HL-60/S4 (cell line): ENCODE measurements at regions not wholly inside any gene's neighbourhood (a gene's known extent, or its start where the extent isn't known, plus 50 kb on each side); places are given as distances from the start of the nearest gene placed in this dataset.

ENCODE experiments used
- in situ Hi-C: fragments of 300-500 bp; cut with MboI; formaldehyde crosslinking; loops from 2 replicates; pipeline ENCODE4 v1.14.3; 2022; ENCODE audit warnings: low sequenced_read_pairs

DNA sequence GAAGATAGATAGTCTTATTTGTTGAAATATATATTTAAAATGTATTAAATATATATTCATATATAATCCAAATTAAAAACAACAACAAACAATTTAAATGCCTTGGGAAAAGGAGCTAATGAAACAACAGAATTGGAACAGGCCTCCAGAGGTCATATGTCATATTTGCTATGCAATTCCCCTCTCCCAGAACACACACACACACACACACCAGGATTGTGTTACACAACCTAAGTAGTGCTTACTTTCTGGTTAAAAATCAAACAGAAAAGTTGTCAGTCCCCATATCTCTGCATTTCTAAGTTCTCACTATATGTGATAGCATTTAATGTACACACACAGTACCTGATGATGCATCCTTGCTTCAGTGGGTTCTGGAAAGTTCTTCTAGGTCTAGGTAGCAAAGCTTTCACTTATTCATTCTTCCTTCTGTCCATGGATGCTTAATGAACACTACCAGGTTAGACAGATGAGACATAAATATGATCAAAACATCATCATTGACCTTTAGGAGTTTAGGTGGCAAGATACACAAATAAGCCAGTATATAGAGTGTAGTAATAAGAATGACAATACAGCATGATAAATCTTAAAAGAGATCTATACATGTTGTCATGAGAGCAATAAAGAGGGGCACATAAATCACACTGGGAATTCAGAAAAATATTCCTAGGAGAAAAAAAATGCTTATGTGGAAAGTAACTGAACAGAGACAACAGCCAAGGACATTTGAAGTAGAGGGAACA is 662.8 kb downstream of the PTPRC start:
- in situ Hi-C loops: no loop called here

DNA sequence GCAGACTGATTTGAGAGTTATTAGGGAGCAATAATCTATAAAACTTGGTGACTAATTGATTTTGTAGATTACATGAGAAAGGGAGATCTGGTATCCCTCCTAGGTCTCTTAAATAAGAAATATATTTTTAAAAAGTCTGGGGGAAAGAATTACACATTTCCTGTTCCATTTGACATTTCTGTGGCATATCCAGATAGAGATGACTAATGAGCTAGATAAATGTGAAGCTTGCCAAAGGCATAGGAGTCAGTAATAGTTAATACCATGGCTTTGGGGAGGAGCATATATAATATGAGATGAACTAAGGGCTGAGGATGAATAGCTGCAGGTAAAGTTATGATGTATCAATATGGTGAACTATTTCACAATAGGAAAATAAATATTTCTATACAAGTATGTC is 663.7 kb downstream of the PTPRC start:
- in situ Hi-C loops: no loop called here

DNA sequence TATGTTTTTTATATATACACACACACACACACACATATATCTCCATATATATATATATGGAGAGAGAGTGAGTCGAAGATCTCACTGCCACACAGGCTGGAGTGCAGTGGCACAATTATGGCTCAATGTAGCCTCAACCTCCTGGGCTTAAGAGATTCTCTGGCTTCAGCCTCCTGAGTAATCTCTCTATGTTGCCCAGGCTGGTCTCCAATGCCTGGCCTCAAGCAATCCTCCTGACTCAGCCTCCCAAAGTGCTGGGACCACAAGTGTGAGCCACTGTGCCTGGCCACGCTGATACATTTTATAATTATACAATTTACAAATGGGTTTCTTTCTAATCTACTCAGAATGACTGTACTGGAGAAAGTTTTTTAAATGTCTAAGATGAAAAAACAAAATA is 664.2 kb downstream of the PTPRC start:
- in situ Hi-C loops: no loop called here

DNA sequence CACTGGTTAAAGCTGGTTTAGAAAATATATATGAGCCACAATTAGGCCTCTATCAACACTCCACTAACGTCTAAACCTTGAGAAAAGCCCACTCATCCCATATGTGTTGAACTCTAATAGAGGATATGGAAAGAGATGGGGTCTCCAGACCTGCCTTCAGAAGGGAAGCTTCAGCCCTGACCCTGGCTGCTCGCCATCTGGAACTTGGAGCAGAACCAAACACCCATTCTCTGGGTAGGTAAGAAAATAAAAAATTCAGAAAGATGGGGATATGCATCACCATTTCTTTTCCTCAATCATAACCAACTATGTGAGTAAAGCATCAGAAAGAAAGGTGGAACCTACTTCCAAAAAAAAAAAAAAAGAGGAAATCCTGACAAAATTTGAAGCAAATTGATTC is 666.2 kb downstream of the PTPRC start:
- in situ Hi-C loops: no loop called here

DNA sequence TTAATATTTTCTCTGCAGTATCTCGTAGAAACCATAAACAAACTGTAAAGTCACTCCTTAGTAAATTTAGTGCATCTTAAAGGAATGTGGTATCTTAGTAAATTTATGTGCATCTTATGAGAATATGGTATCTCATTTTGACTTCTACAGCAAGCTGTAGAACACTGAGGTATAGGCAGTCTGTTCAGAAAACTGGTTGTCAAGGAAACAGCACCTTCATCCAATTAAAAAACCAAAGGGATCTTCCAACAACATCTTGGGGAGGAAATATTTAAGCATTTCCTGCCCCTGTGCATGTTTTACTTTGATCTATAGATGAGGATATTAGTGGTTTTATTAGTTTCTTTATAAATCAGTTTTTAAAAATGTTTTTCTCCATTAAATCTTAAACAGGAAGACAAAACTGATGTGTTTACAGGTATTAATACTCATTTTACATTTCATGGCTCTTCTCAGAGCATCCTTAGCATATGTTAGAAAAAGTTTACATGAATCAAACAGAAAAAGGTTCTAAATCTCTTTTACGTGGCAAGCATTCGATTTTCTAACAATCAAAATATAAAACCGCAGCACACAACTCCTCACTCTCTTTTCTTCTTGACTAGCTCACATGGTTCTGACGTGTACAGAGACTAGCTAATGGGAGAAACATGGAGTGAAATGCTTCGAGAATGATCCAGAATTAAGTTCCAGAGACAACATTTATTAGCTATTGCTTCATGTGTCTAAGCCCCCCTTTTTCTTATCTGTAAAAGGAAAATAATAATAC is 668.8 kb downstream of the PTPRC start:
- in situ Hi-C loops: no loop called here

DNA sequence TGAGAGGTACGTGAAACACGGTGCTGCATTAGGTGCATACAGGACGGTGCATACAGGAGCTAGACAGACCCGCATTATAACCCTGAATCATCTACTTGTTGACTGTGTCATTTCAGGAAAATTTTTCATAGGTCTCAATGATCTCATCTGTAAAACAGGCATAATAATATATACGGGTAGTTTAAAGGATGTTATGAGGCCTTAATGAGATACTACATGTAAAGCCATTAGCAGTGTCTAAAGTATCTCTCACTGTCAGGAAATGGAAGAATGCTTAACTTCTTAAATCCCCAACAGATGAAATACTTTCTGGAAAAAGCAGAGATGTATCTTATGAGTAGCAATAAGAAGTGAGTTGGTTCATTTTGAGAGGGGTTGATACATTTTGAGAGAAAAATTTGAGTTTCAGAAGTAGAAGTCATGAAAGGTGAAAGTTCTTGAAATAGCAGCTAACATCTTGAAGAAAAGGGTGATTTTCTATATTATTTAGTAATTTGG is 669.6 kb downstream of the PTPRC start:
- in situ Hi-C loops: no loop called here

DNA sequence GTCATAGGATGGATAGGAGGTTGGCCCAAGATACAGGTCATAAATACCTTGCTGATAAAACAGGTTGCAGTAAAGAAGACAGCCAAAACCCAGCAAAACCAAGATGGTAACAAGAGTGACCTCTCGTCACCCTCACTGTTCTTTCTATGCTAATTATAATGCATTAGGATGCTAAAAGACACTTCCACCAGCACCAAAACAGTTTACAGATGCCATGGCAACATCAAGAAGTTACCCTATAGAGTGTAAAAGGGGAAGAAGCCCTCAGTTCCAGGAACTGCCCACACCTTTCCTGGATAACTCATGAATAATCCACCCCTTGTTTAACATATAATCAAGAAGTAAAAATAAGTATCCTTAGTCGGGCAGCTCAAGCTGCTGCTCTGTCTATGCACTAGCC is 671.9 kb downstream of the PTPRC start:
- in situ Hi-C loops: no loop called here

DNA sequence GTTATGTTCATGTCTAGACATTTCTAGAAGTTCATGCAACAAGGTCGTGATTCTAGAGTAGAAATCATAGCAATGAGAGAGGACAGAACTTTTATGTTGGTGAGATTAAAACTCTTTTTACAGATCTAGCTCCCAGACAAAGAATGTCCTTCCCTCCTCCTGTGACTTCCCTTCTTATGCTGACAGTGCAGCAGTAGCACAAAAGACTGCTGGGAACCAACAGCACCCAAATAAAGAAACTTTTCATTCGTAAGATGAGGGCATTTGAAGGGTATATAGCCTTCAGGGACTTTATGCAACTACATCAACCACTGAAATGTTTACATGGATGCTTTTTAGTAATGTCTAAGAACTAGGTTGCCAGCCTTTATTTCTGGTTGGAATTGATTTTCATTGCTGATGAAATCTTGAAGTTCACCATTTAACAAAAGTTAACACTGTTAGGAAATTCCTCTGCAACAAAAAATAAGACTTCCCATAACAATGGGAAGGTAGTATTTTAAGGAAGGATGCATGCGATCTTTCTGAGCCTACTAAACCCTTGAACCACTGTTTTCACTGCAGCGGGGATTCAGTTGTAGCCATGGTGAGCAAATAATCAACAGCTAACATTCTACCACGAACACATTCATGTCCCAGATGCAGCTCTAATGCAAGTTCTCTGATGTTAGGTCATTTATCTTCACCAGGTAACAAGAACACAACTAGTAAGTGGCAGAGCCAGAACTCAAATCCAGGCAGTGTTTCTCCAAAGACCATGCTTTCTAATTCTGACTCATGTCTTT is 672.8 kb downstream of the PTPRC start:
- in situ Hi-C loops: no loop called here

DNA sequence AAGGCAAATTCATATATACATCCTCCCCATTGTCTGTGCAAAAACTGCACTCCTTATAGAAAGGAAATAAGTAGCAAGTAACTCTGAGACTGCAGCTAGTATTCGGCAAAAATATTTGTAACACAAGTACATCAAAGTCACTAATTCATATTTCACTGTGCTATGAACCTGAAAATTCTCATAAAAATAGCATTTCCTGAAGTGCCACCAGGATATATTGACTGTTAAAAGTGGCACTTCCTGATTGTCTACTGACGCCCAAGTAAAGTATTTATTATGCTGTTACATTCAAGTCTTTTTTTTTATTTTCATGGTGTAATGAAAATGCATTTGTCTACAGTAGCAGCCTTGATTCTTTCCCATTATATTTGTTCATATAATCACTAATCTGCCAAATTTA is 673.8 kb downstream of the PTPRC start:
- in situ Hi-C loops: no loop called here

DNA sequence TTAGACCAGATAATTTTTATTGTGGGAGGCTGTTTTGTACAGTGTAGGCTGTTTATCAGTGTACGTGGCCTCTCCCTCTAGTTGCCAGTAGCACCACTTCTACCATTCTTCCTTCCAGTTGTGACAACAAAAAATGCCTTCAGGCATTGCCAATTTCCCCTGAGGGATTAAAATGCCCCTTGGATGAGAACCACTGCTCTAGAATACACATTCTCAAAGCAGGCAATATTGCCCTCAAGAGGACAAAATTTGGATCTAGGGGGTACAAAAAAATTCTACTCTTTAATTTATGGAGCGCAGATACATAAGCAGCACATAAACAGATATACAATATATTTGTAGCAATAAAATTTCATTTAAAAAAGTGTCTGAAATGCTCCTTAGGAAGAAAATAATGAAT is 674.6 kb downstream of the PTPRC start:
- in situ Hi-C loops: no loop called here

DNA sequence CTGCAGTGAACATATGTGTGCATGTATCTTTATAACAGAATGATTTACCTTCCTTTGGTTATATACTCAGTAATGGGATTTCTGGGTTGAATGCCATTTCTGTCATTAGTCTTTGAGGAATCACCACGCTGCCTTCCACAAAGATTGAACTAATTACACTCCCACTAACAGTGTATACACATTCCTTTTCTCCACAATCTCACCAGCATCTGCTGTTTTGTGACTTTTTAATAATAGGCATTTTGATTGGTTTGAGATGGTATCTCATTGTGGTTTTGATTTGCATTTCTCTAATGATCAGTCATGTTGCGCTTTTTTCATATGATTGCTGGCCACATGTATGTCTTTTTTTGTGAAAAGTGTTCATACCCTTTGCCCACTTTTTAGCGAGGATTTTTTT is 680.5 kb downstream of the PTPRC start:
- in situ Hi-C loops: no loop called here

DNA sequence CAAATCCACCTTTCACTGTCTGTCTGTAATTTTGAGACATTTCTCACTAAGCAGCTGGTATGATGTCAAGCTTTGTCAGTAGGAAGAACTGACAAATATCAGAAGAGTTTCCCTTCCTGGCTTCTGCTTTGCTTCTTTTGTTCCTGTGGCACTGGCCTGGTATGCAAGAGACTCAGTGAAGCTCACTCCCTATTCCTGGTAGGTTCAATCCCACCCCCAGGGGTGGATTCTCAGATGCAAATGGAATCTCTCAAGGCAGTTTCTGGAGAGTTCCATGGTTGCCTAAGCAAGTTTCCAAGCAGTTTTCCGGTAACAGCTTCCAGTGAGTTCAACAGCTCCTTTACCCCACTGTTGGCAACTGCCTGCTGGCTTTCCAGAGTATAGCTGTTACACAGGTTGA is 683.4 kb downstream of the PTPRC start:
- in situ Hi-C loops: no loop called here

DNA sequence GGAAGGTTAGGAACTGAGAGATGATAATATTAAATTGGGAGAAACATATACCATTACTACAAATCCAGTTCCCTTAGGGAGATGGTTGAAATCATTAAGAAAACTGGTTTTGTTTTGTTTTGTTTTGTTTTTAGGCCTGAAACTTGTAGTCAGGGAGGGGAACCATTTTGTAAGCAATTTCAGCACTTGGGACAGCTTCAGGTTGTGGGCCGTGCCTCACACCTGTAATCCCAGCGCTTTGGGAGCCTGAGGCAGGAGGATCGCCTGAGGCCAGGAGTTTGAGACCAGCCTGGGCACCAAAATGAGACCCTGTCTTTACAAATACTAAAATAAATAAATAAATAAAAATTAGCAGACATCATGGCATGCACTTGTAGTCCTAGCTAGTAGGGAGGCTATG is 694.3 kb upstream of the NR5A2 start:
- in situ Hi-C loops: no loop called here

DNA sequence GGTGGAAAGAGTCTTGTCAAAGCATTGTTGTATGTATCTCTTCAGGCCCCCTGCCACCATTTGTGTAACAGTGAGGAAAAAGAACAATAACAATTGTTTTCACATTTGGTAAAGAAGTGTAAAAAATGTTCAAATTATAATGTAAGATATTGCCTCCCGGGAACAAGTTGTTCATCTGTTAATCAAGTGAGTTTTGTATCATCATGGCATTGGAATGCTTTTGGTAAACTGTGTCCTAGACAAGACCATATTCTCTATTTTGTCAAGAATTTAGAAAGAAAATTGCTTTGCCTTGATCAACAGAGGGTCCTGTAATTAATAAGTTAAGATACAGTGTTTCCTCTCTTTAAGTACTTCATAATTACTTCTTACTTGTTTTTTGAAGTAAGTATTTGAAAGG is 692.0 kb upstream of the NR5A2 start:
- in situ Hi-C loops: no loop called here

DNA sequence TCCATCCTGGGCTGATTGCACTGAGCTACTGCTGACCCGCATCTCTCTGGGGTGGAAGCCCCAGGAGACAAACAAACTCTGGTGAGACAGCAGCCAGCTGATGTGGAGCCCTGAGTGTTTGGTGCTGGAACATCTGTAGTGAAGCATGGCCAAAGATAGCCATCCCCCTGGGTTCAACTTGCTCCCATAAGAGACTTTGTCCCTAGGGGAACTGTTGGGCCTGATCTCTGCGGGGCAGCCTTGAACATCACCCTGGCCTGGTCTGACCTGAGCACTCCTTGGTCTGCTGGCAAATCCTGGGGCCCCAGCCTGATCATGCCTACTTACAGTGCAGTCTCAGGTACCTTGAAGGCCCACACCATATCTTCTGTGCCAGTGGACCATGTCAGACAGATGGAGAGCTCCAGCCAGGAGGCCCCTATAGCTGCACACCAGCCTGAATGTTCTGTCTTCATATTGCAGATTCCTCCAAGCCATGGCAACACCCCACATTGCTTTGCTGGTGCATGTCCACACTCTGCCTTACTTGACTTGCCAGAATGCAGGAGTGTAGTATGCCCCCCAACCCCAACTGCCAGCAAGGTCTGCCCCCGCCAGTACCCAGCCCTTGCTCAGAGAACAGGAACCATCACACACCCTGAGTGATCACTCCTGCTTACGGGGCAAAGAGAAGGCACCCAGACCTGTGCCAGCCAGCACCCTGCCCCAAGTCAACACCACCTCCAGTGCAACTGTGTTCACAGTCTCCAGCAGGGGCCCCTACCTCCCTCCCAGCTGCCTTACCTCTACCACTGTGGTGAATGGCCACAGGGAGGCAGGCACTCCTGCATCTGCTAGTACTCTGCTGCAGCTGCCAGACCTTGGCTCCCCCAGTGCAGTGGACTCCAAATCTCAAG is 690.5 kb upstream of the NR5A2 start:
- in situ Hi-C loops: no loop called here

DNA sequence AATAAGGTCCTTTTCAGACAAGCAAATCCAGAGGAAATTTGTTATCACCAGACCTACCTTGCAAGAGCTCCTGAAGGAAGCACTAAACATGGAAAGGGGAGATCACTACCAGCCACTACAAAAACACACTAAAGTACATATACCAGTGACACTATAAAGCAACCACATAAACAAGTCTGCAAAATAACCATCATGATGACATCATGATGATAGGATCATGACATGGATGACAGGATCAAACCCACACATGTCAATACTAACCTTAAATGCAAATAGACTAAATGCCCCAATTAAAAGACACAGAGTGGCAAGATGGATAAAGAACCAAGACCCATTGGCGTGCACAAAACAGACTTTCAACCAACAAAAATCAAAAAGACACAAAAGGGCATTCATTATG is 688.8 kb upstream of the NR5A2 start:
- in situ Hi-C loops: no loop called here

DNA sequence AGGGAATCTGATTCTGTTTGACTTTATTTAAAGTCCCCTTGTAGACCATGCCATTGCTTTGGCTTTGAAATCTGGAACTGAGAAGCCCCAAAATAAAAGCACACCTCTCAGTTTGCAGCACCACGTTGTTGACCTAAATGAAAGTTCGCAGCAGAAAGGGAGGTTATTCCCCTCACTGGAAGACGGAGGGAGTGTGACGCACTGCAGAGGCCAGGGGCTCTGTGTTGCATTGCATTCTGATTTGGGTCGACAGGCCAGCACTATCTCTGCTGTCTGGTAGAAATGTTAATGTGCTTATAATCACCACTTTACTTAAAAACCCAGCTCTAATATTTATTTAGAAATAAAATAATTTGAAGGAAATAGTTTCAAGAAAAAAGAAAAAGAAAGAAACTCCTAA is 675.2 kb upstream of the NR5A2 start:
- in situ Hi-C loops: no loop called here

DNA sequence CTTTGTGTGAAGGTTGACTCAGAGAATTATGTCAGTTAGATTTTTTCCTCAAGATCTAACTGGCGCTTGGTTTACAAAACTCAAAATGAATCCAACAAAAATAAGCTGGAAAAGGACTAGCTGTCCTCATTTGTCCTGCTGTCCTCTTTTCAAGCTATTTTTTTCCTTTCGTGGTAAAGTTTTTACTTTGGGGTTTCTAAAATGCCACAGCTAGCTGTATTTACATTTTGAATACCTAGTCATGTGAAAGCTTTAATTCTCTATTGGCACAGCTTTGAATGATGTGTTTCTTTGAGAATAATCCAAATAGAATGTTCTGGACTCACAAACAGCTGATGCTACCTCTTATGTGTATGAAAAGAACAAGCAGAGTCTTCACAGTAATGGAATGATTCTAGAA is 673.6 kb upstream of the NR5A2 start:
- in situ Hi-C loops: no loop called here

DNA sequence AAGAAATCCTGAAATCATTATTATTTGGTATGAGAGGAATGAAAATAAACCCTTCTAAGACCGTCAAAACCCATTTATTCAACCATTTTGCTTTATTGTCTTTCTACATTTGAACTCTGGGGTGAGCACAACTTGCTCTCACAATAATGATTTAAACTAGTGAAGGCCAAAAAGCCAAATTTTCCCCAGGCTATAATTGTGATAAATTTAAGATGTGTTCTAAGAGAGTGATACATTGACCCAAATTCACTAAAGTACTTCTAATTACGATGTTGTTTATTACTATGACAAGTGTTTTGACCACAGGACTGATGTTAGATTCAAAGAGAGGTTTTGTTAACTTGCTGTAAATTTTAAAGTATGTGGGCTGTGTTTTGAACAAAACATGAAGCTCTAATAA is 670.9 kb upstream of the NR5A2 start:
- in situ Hi-C loops: no loop called here

DNA sequence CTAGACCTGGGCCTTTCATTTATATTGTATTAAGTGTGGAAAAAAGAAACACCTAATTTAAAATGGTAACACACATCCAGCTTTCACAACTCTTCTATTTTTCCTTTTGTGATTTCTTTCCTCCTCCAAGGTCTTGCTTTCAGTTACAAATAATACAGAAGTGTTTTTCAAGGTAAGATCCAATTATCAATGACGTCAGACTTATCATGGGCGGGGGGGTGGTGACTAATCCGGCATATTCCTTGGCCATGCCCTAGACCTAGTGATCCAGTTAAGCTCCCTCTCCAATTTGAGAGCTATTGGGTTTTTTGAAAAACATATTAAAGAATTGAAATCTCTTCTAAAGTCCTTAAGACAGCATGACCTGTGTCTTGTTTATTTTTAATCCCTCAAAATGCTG is 669.9 kb upstream of the NR5A2 start:
- in situ Hi-C loops: no loop called here

DNA sequence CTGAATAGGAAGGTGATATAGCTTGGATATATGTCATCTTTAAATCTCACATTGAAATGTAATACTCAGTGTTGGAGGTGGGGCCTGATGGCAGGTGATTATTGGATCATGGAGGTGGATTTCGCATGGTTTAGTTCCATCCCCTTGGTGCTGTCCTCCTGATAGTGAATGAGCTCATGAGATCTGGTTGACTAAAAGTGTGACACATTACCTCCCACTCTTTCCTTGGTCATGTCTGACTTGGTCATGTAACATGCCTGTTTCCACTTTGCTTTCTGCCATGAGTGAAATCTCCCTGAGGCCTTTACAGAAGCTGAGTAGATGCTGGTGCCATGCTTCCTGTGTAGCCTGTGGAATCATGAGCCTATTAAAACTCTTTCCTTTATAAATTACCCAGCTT is 664.5 kb upstream of the NR5A2 start:
- in situ Hi-C loops: no loop called here
